Tibial nerve (tissue), 4 donors: ENCODE measurements at regions not wholly inside any gene's neighbourhood (a gene's known extent, or its start where the extent isn't known, plus 50 kb on each side); places are given as distances from the start of the nearest gene placed in this dataset.

Experiments
- EP300 ChIP-seq, 2 donors: sonication (generic); formaldehyde crosslinking; IDR thresholded peaks; one replicate each; pipeline ENCODE4 v1.6.1; 2017; ENCODE audit warnings: antibody characterized with exemption in 2 of 2, mild to moderate bottlenecking in 1 of 2
- POLR2A ChIP-seq, 2 donors: fragments of 450-650 bp; IDR thresholded peaks; one replicate each; pipeline ENCODE4 v1.6.1; 2017; ENCODE audit warnings: antibody characterized with exemption in 2 of 2, mild to moderate bottlenecking in 2 of 2, moderate library complexity in 2 of 2
- TF ChIP-seq, protein P1 (sequence below), 5 experiments: fragments of 200-600 bp in 3 of 5; fragments of 450-650 bp in 2 of 5; sonication (generic) in 3 of 5; IDR thresholded peaks; one replicate each; pipeline ENCODE4 v1.5.1; 2016 to 2019; ENCODE audit warnings: antibody characterized with exemption in 5 of 5, mild to moderate bottlenecking in 3 of 5, moderate library complexity in 2 of 5

DNA sequence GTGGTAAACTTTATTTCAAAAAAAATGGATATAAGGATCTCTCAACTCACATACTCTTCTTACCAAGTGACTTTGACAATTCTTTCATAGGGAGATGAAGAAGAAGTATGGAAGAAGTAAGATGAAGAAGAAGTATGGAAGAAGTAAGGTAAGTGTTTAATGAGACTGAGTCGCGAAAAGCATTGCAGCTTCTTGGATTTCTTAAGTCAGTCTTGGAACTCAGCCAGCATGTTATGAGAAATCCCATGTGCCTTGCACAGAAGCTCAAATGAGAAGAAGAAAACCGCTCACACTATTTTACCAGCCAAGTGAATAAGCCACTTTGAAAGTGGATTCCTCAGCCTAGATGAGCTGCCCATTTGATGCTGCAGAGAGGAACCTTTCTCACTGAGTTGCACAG is 332.0 kb upstream of the CCDC179 start:
- no peak for TF ChIP-seq POLR2A (IDR thresholded peaks at IDR 0.05)
- TF ChIP-seq, protein P1, sequence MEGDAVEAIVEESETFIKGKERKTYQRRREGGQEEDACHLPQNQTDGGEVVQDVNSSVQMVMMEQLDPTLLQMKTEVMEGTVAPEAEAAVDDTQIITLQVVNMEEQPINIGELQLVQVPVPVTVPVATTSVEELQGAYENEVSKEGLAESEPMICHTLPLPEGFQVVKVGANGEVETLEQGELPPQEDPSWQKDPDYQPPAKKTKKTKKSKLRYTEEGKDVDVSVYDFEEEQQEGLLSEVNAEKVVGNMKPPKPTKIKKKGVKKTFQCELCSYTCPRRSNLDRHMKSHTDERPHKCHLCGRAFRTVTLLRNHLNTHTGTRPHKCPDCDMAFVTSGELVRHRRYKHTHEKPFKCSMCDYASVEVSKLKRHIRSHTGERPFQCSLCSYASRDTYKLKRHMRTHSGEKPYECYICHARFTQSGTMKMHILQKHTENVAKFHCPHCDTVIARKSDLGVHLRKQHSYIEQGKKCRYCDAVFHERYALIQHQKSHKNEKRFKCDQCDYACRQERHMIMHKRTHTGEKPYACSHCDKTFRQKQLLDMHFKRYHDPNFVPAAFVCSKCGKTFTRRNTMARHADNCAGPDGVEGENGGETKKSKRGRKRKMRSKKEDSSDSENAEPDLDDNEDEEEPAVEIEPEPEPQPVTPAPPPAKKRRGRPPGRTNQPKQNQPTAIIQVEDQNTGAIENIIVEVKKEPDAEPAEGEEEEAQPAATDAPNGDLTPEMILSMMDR (IDR thresholded peaks at IDR 0.05), result no peak
- TF ChIP-seq EP300 (IDR thresholded peaks at IDR 0.05), result no peak
